Inflammatory macrophage (primary cell): ENCODE measurements at regions not wholly inside any gene's neighbourhood (a gene's known extent, or its start where the extent isn't known, plus 50 kb on each side); places are given as distances from the start of the nearest gene placed in this dataset.

Source experiments
- DNase-seq, 2 donors: peaks; one replicate each; pipeline ENCODE4 v3.0.0-alpha.2; 2020 to 2022

DNA sequence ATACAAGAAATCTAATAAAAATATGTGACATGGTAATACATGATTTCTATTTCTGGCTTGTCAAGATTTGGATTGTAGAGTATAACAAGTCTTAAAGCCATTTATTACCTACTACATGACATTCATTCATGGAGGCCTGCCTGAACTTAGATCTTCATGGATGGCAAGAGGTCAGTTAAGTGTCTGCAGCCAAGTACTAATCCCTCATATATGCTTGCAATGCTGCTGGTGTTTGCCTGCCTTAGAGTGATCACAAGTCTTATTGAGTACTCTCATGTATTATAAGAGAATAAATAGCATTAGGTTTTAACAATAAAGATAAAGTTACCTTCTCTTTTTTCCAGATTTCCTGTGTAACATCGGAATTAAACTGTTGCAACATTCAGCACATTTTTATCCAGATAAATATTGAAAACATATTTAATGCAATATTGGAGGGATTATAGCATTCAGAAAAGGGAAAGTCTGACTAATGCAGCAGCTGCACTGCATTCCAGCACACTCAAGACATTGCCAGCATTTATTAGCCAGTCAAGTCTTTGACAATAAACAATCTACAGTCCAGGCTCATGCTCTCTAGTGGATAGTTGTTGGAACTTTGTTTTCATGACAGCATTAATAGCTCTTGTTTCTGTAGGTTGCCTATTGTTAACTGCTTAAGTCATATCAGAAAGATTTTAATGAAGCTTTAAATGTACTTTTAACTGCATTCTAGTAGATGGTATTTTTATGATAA, 737.1 kb downstream of the FAT4 start:
- DNase-seq, result no peak

DNA sequence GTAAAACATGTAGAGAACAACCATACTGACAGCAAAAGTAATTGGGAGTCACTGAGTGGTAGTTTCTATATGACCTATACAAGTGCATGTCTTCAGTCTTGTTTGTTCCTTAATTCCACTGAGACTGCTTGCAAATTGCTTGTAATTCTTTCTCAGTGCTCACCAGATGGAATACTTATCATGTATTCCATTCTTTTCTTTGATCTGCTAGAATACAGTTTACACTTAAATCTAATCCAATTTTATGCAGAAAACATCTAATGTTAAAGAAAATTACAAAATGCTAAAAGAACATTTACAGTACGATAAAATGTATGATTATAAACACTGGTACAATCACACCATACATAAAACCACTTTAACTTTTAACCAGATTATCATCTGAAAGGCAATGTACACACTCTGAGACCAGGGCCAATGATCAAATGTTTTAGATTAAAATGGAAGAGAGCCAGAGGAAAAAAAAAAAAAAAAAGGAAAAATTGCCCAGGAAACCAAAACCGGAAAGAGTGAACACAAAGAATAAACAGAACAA, 741.4 kb downstream of the FAT4 start:
- no peak for DNase-seq

DNA sequence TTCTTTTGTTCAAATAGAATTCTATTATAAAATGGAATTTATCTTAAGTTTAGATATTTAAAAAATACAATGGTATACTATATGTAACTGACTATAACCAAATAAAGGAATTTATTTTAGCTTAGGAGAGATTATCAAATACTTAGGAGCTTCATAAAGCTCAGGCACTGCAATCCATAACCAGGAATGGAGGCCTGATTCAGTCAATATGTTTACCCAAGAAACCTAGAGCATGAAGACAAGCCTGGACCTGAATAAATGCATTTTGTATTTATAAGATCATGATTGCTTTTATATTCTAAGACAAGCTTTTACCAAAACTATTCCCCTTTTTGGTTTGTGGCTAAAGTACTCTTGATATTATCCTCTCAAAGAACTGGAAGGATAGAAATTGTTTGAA, 742.6 kb downstream of the FAT4 start:
- no peak for DNase-seq

DNA sequence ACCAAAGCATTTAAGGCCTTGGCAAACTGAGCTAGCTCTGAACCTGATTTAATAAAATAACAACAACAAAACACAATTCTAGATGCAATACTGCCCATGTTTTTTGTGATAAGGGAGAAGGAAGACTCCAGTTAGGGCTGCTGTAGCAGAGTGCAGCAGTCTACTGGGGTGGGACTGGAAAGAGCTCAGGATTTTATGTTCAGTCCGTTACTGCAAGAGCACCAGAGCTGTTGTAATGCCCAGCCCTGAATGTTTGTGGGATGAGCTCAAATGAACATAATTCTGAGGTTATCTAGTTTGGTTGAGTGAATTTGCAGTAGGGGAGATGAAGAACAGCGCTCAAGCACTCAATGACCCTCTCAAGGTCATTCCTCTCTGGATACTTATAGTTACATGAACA, 743.8 kb downstream of the FAT4 start:
- no peak for DNase-seq

DNA sequence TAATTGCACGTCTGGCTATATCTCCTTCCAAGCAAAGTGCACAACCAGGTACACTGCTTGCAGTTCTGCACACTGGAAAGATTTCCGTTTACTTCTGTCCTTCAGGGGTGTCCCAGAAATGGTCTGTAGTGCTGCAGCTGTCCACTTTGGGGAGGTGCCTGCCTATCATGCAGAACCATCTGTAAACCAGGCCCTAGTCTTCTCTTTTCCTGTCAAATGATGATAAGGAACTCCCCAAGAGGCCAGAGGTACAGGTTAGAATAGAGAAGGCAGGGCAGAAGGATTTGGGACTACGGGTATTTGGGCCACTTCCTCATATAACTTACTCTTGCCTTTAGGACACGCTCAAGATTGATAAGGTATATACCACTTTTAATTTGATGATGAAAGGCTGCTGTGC, 746.9 kb downstream of the FAT4 start:
- DNase-seq, result no peak

DNA sequence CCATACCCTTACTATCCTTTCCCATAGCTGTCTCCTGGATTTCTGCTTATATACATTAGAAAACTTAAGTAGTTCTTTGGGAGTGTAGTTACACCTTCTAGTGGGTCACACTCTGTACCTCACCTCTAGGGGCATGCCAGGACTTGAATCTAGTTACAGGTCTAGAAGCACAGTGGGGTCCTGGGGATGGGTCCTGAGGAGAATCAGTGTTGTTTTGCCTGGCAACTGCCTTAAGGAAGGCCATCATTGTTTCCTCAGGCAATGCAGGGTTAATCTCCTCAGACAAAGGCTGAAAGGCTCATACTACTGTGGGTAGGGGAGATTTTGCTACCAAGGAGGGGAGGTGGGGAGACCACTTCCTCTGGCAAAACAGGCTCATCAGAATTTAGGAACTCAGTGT, 750.3 kb downstream of the FAT4 start:
- no peak for DNase-seq

DNA sequence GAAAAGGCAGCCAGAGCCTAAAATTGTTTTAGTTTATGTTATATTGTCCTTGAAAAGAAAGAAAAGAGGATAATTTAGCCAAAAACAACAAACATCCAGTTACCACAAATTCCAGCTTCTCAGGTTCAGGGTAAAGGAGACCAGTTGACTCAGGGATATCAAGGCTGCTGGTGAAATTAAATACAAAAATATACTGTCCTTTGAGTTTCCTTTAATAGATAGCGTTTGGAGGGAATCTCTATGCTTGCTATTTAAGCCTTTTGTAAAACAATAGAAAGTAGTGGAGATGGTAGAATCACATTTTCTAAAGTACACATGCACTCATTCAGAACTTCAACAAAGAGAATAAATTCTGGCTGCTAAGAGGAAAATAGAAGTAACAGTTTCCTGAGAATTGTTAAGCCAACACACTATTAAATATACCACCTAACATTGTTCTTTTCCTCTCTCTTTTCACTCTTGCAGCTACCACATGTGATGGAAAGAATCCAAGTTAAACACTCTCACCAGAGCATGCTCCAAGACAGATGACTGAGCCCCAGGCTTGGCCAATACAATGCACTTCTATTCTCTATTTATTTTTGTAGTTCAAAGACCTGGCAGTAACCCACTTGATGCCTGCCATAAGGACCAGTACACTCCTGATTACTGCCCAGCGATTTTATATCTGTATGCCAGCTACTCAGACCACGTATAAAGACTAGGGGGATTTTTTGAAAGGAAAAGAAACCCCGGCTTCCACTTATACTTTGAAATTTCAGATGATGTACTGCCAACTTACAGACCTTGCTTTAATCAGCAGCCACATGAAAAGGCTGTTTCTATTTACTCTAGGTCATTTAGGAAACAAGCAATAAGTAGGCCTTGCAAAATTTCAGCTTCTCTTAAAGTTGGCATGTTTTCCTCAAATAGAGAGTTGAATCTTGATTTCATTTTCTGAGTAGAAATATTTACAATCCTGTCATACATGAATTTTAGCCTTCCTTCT, 756.9 kb downstream of the FAT4 start:
- no peak for DNase-seq

DNA sequence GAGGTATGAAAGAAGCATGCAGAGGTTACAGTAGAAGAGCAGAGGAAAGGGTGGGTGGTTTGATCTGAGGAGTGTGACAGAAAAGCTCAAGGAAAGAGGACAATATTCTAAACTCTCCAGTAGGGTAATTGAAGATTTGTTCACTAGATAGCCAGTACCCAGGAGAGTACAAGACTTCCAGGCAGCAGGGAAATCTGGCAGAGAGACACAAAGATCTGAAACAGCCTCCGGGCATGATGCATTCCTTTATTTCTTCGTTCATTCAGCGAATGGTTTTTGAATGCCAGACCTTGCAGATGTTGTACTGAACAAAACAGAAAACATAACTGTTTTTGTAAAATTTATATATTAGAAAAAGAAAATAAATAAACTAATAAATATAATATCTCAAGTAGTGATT, 766.6 kb downstream of the FAT4 start:
- no peak for DNase-seq

DNA sequence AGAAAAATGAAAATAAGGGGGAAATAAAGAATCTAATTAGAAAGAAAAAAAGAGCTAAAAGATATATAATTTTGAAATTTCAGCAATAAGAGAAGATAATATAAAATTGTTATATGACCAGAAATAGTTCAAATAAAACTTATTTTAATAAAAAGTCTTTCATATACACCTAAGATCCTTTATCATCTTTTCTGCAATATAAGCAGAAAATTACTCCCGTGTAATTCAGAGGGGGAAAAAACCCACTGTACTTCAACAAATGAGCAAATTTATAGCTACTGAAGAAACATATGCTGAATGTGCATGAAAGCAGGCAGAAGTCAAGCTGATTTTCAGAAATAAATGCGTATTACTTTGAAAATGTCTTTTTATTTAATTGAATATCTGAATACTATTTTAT, 771.3 kb downstream of the FAT4 start:
- DNase-seq, result no peak

DNA sequence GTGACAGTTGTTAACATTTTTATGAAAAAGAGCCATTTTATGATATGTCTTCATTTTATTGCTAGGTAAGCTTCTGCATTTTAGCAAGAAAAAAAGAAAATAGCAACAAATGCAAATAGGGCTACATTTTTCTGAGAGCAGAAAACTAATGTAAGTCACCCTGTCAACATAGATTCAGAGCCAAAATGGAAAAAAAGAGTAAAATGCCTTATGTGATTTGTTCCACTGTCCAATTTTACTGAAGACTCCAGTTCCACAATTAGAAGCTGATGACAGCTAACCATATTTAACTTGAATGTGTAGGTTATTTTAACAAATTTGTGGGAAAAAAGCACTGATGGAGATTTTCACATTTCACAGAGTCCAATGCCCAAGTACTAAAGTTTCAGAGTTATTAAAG, 772.3 kb downstream of the FAT4 start:
- no peak for DNase-seq

DNA sequence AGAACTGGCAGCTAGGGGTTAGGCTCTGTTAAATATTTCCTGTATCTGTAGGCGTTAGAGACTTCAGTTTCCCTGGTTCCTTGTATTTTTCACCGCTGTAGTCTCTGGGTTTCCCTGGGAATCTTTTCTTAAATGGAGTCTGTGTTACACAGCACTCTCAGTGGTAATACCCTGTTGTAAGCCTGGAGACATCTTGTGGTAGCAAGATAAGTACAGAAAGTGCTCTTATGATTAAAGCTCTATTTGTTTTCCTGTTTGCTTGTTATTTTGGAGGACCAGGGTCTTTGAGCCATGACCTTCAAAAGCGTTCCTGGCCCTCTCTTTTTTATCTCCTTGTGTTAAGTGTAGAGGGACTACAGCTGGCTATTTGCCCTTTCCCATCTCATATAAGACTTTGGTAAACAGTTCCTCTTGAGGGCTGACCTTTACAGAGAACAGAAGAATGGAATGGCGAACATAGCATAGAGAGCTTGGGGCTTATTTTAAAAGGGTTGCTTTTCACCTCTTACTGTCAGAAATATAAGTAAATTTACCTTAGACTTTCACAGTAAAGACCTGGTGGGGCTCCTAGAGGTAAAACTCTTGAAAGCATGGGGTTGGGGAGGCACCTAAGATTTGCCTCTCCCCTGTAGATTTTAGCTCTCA, 782.5 kb downstream of the FAT4 start:
- DNase-seq, result no peak

DNA sequence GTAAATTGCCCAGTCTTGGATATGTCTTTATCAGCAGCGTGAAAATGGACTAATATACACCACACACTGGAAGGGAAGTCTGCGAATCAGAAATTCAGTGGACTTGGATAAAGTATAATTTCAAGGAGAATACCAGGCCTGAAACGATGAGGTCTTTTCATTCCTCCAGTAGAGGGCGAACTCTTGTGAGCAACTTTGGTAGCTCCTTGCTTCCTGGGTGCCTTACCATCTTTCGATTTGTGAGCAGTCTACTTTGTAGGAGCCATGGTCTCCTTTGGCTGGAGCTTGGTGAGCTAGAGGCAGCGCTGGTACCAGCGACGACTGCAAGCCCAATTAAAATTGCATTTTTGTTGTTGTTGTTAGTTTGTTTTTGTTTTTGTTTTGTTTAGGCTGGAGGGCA, 791.9 kb downstream of the FAT4 start:
- no peak for DNase-seq

DNA sequence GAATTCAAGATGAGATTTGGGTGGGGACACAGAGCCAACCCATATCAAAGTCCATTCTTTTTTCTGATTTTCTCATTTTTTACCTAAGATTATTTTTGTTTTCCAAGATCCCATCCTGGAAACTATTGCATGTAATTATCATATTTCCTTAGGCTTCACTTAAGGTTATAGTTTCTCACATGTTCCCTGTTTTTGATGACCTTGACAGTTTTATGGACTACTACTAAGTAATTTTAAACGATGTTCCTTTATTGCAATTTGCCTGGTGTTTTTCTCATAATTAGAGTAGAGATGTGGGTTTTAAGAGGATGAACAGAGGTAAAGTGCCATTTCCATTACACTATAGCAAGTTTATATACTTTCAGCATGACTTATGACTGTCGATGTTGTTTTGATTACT, 795.1 kb downstream of the FAT4 start:
- no peak for DNase-seq

DNA sequence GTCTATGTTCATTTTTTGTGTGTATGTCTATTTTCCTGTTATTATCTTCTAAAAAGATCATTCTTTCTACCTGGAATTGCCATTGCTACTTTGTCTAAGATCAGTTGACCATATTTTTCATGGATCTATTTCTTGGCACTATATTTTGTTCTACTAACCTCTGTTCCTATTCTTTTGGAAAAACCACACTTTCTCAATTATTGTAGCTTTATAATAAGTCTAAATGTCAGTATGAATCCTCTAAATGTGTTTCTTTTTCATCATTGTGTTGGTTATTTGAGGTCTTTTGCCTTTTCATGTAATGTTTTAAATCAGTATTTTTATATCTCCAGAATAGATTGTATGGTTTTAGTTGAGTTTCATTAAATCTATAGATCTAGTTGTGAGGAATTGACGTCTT, 798.3 kb downstream of the FAT4 start:
- DNase-seq, result no peak

DNA sequence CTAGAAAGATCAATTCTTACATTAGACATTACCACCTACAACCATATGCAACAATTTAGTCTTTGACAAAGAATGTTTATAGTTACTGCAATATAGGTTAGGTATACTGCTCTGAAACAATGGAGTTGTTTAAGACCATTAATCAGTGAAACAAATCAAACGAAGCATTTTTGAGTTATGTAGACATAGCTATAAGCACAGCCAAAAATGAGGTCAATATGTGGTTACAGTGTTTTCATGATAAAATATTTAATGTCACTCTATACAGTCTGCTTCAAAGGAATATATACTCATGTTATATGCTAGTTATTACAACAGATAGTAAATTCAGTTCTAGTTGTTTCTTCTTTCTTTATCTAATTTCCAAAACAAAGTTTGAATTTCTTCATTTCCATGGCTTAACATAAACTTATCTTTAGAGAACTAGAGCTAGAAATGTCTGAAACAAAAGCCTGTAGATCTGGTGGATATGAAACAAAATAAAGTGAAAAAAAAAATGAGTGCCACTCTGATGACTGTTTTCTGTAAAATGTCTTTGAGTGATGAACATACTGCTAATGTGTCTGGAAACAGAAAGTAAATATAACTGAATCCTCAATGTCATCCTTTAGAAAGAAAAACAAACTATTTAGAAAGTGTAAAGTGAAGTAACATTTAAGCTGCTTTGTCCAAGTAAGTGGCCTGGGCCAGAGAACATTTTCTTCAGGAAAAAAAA, 809.0 kb downstream of the FAT4 start:
- DNase-seq, result no peak

DNA sequence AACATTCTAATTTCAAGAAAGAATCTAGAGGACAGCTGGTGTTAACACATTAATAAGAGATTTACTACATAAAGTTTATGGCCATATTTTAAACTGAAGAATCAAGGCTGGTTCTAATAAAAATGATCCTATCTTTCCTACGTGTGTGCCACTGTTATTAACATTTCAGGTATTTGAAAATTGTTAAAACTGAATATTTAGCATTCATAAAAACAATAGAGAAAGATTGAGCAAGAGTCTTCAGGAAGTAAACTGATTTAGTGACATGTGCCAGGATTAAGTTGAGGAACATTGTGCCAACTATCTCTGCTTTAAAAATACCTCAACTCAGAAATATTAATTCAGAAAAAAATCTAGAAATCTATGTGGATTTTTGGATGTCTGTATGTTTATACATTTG, 810.1 kb downstream of the FAT4 start:
- no peak for DNase-seq

DNA sequence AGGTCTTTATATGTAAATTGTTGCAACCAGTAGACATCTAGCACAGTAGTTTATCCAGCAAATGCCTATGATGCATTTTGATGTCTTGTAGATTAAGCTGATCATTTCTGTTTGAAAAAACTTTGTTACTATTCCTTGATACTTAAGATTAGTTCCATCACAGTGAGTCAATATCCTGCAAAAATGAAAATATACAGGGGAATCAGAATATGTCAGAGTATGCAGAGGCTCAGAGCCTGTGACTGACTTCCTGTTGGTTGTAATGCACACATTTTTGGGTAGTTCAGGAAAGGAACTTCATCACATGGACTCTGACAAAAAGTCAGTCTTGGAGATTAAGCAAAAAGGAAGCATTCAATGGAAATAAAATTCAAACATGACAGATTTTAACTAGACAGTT, 815.5 kb downstream of the FAT4 start:
- DNase-seq, result no peak

DNA sequence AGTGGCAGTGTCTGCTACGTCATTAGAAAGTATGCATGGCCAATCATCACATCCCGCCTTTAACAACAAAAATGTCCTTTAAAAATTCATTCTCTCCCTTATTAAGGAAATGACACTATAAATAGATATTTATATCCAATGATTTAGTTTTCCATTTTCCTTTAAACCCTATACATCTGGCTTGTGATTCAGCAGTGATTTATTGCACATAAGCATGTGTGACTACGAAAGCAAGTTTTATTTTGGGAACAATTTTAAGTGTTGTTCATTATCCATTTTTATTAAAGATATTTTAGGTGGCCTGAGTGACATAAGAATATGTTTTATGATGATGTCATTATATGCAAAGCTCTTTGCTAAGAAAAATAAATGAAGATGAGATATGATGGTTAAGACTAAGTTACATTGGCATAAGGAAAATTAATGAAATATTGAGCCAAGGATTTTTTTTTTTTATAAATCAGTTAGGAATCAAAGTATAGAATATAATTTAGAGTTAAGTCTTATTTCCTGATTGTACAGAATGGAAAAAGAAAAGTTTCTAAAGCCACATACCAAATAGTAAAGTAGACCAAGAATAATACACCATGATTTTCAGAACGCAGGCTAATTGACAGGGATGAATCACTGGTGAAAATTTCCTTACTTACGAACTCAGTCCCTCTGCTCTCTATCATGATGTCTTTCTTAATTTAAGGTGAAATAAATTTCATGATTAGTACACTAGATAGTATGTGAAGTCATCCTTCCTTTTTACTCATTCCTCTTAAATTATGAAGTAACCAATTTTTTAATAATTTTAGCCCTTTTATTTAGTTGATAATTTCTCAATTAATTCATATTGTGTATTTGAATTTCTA, 822.4 kb downstream of the FAT4 start:
- no peak for DNase-seq

DNA sequence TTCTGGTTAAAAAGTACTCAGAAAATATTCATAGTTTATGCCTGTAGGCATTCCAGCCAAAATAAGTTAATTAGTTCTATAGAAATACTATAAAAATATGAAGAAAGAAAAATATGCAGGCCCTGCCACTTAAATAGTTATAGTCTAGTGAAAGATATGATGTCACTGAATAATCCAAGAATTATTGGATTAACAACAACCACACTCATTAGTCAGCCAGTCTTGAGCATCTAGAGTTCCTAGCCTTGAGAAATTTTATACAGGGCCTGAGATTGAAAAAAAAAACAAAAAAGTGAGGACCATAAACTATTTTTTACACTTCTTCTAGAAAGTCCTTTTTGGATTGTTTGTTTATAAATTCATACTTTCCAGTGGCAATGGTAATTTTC, 823.0 kb downstream of the FAT4 start:
- DNase-seq, result no peak

DNA sequence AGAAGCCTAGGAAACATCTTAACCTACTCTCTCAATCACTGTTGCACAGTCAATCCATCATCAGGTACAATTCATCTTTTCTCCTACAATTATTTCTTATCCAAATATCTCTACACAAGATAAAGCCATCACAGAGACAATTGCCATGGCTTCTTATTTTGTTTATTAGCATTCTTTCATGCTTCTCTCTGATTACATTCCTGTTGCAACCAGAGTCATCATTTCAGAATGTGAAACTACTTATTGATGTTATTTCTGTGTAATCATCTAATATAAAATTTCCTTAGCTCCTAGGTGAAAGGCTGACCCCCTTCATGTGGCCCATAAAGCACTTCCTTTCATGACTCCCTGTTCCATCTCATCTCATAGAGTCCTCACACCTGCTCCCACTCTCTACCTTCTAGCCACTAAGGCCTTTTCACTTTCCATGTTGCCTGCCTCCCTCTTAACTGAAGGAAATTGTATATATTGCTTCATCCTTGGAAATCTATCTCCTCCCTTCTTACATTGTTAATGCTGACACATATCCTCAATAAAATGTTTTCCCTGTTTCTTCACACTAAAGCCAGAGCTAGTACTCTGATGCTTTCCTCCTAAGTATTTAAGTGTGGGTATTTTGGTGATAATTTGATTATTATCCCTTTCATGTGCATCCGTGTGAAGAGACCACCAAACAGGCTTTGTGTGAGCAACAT, 829.9 kb downstream of the FAT4 start:
- DNase-seq, result no peak

DNA sequence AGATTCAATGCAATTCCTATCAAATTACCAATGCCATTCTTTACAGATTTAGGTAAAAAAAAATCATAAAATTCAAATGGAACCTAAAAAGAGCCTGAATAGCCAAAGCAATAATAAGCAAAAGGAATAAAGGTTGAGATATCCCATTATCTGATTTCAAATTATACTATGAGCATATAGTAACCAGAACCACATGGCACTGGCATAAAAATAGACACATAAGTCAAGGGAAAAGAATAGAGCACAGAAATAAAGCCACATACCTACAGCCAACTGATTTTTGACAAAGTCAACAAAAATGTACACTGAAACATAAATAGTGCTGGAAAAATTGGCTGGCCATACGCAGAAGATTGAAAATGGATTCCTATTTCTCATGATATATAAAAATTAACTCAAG, 853.7 kb downstream of the FAT4 start:
- DNase-seq, result no peak
